ENCODE measurements at regions not wholly inside any gene's neighbourhood (a gene's known extent, or its start where the extent isn't known, plus 50 kb on each side); places are given as distances from the start of the nearest gene placed in this dataset.

- no peak for TF ChIP-seq CTCF (IDR thresholded peaks at IDR 0.05)
- no peak for TF ChIP-seq POLR2A (IDR thresholded peaks at IDR 0.05)
Measured at GRCh38 chr12:17982556-17982955, 107.4 kb downstream of the RERGL start.
